ENCODE measurements at regions not wholly inside any gene's neighbourhood (a gene's known extent, or its start where the extent isn't known, plus 50 kb on each side); places are given as distances from the start of the nearest gene placed in this dataset.
"Not testable (repeated sequence)": the region's sequence is repeated elsewhere in the genome, so short reads cannot be mapped to it uniquely, and the experiment has no call there.

- Histone ChIP-seq H3K9me3 (ENCODE audit: control insufficient read depth, insufficient read depth, low read length) (peaks cover 1% of the 10 kb centered on the region; the same call in 1 of the 2 replicates), H3K27me3 (ENCODE audit: control insufficient read depth, low read length) (no peaks in the 10 kb centered on the region), H4K20me1 (ENCODE audit: control insufficient read depth, insufficient read depth, low read depth, low read length) (no peaks in the 10 kb centered on the region), H3K4me3 (ENCODE audit: low read length) (no peak overlapping the region), H3K9me2 (replicated peaks; ENCODE audit: control insufficient read depth, low read length) (no peaks in the 10 kb centered on the region), H3F3A (ENCODE audit: control insufficient read depth, insufficient read depth) (no peaks in the 10 kb centered on the region), H3K27ac (ENCODE audit: low read depth, low read length) (no peak overlapping the region), H3K4me1 (ENCODE audit: control insufficient read depth, low read length) (peaks cover 6% of the 10 kb centered on the region), H3K4me2 (ENCODE audit: low read length) (no peak overlapping the region), H3K79me2 (ENCODE audit: control insufficient read depth, low read length) (no peaks in the 10 kb centered on the region), H3K36me3 (ENCODE audit: control insufficient read depth, low read length) (peaks cover 4% of the 10 kb centered on the region; the same call in 1 of the 2 replicates)
- TF ChIP-seq, protein P1, sequence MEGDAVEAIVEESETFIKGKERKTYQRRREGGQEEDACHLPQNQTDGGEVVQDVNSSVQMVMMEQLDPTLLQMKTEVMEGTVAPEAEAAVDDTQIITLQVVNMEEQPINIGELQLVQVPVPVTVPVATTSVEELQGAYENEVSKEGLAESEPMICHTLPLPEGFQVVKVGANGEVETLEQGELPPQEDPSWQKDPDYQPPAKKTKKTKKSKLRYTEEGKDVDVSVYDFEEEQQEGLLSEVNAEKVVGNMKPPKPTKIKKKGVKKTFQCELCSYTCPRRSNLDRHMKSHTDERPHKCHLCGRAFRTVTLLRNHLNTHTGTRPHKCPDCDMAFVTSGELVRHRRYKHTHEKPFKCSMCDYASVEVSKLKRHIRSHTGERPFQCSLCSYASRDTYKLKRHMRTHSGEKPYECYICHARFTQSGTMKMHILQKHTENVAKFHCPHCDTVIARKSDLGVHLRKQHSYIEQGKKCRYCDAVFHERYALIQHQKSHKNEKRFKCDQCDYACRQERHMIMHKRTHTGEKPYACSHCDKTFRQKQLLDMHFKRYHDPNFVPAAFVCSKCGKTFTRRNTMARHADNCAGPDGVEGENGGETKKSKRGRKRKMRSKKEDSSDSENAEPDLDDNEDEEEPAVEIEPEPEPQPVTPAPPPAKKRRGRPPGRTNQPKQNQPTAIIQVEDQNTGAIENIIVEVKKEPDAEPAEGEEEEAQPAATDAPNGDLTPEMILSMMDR (IDR thresholded peaks at IDR 0.05; ENCODE audit: low read depth, low read length, poor library complexity, severe bottlenecking) = no peak
Observed at GRCh38 chr1:184820218-184820750, 65.6 kb upstream of the EDEM3 start.

DNA sequence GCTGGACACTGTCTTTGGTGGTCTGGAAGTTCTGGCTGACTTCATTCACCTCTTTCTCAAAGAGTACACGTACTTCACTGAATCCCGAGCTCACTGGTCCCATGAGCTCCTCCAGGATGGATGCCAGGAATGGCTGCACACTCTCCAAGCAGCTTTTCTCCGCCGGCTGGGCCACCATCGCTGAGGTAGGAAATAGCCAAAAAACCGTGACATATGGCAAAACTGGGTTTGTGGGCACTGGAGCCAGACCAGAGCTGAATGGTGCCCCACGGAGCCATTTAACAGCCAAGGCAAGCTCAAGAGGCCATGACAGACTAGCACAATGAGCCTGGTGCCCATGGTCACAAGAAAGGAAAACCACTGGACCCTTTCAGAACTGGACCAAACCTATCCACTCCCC is 64.0 kb upstream of the EDEM3 start:
- H3K4me1 ChIP-seq (ENCODE audit: control insufficient read depth, low read length) = no peaks in the 10 kb centered on the region
- TF ChIP-seq, protein P1 (IDR thresholded peaks at IDR 0.05; ENCODE audit: low read depth, low read length, poor library complexity, severe bottlenecking) = no peak
- no peak for TF ChIP-seq EZH2phosphoT487 (IDR thresholded peaks at IDR 0.05; ENCODE audit: borderline replicate concordance, low read length)
- H3K36me3 ChIP-seq (ENCODE audit: control insufficient read depth, low read length) = peaks cover 5% of the 10 kb centered on the region; the same call in 1 of the 2 replicates
- H3K79me2 ChIP-seq (ENCODE audit: control insufficient read depth, low read length) = no peaks in the 10 kb centered on the region
- no peaks in the 10 kb centered on the region for H3K9me2 ChIP-seq (replicated peaks; ENCODE audit: control insufficient read depth, low read length)
- no peaks in the 10 kb centered on the region for H3K27me3 ChIP-seq (ENCODE audit: control insufficient read depth, low read length)
- no peaks in the 10 kb centered on the region for H3F3A ChIP-seq (ENCODE audit: control insufficient read depth, insufficient read depth)
- H3K4me3 ChIP-seq (ENCODE audit: low read length) = no peak overlapping the region
- H3K4me2 ChIP-seq (ENCODE audit: low read length) = no peak overlapping the region
- peaks cover 10% of the 10 kb centered on the region for H3K9me3 ChIP-seq (ENCODE audit: control insufficient read depth, insufficient read depth, low read length)
- no peaks in the 10 kb centered on the region for H4K20me1 ChIP-seq (ENCODE audit: control insufficient read depth, insufficient read depth, low read depth, low read length)
- H3K27ac ChIP-seq (ENCODE audit: low read depth, low read length) = no peak overlapping the region

GRCh38 chr1:184817003-184817402 is 62.3 kb upstream of the EDEM3 start:
- not testable (repeated sequence) for H3K4me1 ChIP-seq (ENCODE audit: control insufficient read depth, low read length); H3K27ac ChIP-seq (ENCODE audit: low read depth, low read length); H3K79me2 ChIP-seq (ENCODE audit: control insufficient read depth, low read length); H3K4me3 ChIP-seq (ENCODE audit: low read length); H3F3A ChIP-seq (ENCODE audit: control insufficient read depth, insufficient read depth); H3K36me3 ChIP-seq (ENCODE audit: control insufficient read depth, low read length); H3K4me2 ChIP-seq (ENCODE audit: low read length); H3K9me2 ChIP-seq (replicated peaks; ENCODE audit: control insufficient read depth, low read length); H4K20me1 ChIP-seq (ENCODE audit: control insufficient read depth, insufficient read depth, low read depth, low read length); H3K27me3 ChIP-seq (ENCODE audit: control insufficient read depth, low read length)
- peaks cover 16% of the 10 kb centered on the region for H3K9me3 ChIP-seq (ENCODE audit: control insufficient read depth, insufficient read depth, low read length)

DNA sequence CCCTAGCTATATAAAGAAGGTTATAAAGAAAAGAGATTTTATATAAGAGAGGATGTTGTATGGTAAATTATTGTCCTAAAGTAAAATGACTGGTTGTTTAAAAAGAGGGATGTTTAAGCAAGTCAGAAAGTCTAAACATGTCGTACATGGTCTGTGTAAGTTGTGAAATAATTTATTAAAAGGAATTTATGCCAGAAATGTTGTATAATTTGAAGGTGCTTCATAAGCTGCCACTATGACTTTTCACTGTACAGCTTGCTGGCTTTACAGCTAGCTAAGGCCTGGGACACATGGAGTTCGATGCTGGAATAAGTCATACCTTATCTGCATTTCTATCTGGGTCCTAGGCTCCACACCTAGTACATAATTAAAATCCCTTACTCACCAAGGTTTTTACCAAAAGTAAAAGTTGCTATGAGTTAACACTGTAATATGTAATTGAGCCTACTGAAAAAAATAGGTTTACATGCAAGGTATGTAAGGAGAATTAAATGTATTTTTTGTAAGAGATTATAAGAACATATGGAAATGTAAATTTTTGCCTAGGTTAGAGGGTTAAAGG is 59.0 kb upstream of the EDEM3 start:
- Histone ChIP-seq H3K27ac (ENCODE audit: low read depth, low read length) (no peak overlapping the region), H3K4me3 (ENCODE audit: low read length) (no peak overlapping the region), H3K9me3 (ENCODE audit: control insufficient read depth, insufficient read depth, low read length) (peaks cover 16% of the 10 kb centered on the region), H3K36me3 (ENCODE audit: control insufficient read depth, low read length) (0 out of 2 replicates have a peak, but pooled peaks cover 3% of the 10 kb centered on the region), H3K4me2 (ENCODE audit: low read length) (no peak overlapping the region), H3K79me2 (ENCODE audit: control insufficient read depth, low read length) (no peaks in the 10 kb centered on the region), H3K9me2 (replicated peaks; ENCODE audit: control insufficient read depth, low read length) (no peaks in the 10 kb centered on the region), H4K20me1 (ENCODE audit: control insufficient read depth, insufficient read depth, low read depth, low read length) (no peaks in the 10 kb centered on the region), H3K4me1 (ENCODE audit: control insufficient read depth, low read length) (no peaks in the 10 kb centered on the region), H3F3A (ENCODE audit: control insufficient read depth, insufficient read depth) (no peaks in the 10 kb centered on the region), H3K27me3 (ENCODE audit: control insufficient read depth, low read length) (no peaks in the 10 kb centered on the region)
- no peak for TF ChIP-seq EZH2phosphoT487 (IDR thresholded peaks at IDR 0.05; ENCODE audit: borderline replicate concordance, low read length)
- TF ChIP-seq, protein P1 (IDR thresholded peaks at IDR 0.05; ENCODE audit: low read depth, low read length, poor library complexity, severe bottlenecking) = no peak

Data from DOHH2 (cell line).